HCT116 (cell line): ENCODE measurements at regions not wholly inside any gene's neighbourhood (a gene's known extent, or its start where the extent isn't known, plus 50 kb on each side); places are given as distances from the start of the nearest gene placed in this dataset.

Experiments used
- ATAC-seq: fragments of 200-7000 bp; cut with Tn5 transposase; 2 replicates; pipeline ENCODE4 v1.9.1; 2020; ENCODE audit warnings: mild to moderate bottlenecking, moderate library complexity
- BruUV-seq: library from RNA; stranded (reverse); fragments of 400-500 nt; replicated peaks from 2 replicates; lab custom pipeline; 2021; lab: Mats Ljungman, UMichigan
- CTCF ChIA-PET: fragments of 300-600 bp; sonication (Branson Sonifier 250); formaldehyde crosslinking; loops from one replicate; lab custom pipeline; 2021; ENCODE audit warnings: antibody characterized with exemption; lab: Charles Lee
- POLR2A ChIA-PET: fragments of 300-600, 350-600 bp; sonication (Branson Sonifier 250); formaldehyde crosslinking; loops from one replicate; lab custom pipeline; 2021; ENCODE audit warnings: antibody characterized with exemption; lab: Charles Lee
- RAD21 ChIA-PET, 2 experiments: fragments of 300-600 bp; sonication (Branson Sonifier 250); formaldehyde crosslinking; loops; one replicate each; lab custom pipeline; 2023; ENCODE audit warnings: low total read pairs in 2 of 2; ENCODE audit not compliant: uncharacterized antibody in 2 of 2, unreplicated experiment in 2 of 2, low non-redundant PET in 1 of 2; lab: Charles Lee
- DNase-seq: peaks from one replicate; pipeline ENCODE4 v3.0.0-alpha.2; 2010; ENCODE audit warnings: low read depth, low spot score
- H2AFZ ChIP-seq: fragments of 200-600 bp; shearing (Covaris generic), sonication (generic); 2 replicates; pipeline ENCODE4 v1.6.1; 2017; ENCODE audit warnings: low read depth, mixed run types, mixed read lengths, antibody characterized with exemption, low read length; ENCODE audit not compliant: poor library complexity, severe bottlenecking
- H3K27ac ChIP-seq: 2 replicates; pipeline ENCODE4 v1.5.1; 2012; ENCODE audit warnings: low read depth, low read length
- H3K27me3 ChIP-seq: fragments of 200-600 bp; sonication (generic); 2 replicates; pipeline ENCODE4 v1.6.1; 2016; ENCODE audit warnings: mixed run types, low read length, mixed read lengths; ENCODE audit not compliant: insufficient read depth
- H3K36me3 ChIP-seq, 2 experiments: fragments of 200-500 bp in 1 of 2; fragments of 200-600 bp in 1 of 2; sonication (Bioruptor generic) in 1 of 2; sonication (generic) in 1 of 2; 2 replicates each; pipeline versions ENCODE4 v1.5.1 to v1.6.1; 2014 to 2016; ENCODE audit warnings: low read length in 2 of 2, inconsistent platforms in 1 of 2, mixed read lengths in 1 of 2, mixed run types in 1 of 2; ENCODE audit not compliant: insufficient read depth in 2 of 2, control insufficient read depth in 1 of 2
- H3K4me1 ChIP-seq, 2 experiments: fragments of 200-600 bp in 1 of 2; sonication (generic) in 1 of 2; 2 replicates each; pipeline versions ENCODE4 v1.5.1 to v1.6.1; 2012 to 2017; ENCODE audit warnings: low read length in 2 of 2, inconsistent platforms in 1 of 2, mild to moderate bottlenecking in 1 of 2, mixed read lengths in 1 of 2, mixed run types in 1 of 2, moderate library complexity in 1 of 2; ENCODE audit not compliant: insufficient read depth in 2 of 2, control insufficient read depth in 1 of 2
- H3K4me2 ChIP-seq: fragments of 200-600 bp; sonication (generic); 2 replicates; pipeline ENCODE4 v1.6.1; 2017; ENCODE audit warnings: mixed run types, low read length, mixed read lengths
- H3K4me3 ChIP-seq, 2 experiments: fragments of 200-600 bp in 1 of 2; sonication (generic) in 1 of 2; replicated peaks in 1 of 2; 2 replicates each; pipeline ENCODE4 v1.5.1; 2011 to 2016; ENCODE audit warnings: low read length in 2 of 2, control low read depth in 1 of 2, low read depth in 1 of 2, mild to moderate bottlenecking in 1 of 2, mixed read lengths in 1 of 2, mixed run types in 1 of 2
- H3K79me2 ChIP-seq: fragments of 200-600 bp; sonication (generic); 2 replicates; pipeline ENCODE4 v1.6.1; 2017; ENCODE audit warnings: mild to moderate bottlenecking, mixed run types, low read length, moderate library complexity, mixed read lengths; ENCODE audit not compliant: insufficient read depth
- H3K9ac ChIP-seq: fragments of 200-600 bp; sonication (generic); 2 replicates; pipeline ENCODE4 v1.6.1; 2016; ENCODE audit warnings: low read length, mixed read lengths
- H3K9me2 ChIP-seq: fragments of 200-600 bp; sonication (generic), shearing (Covaris generic); 2 replicates; pipeline ENCODE4 v1.6.1; 2017; ENCODE audit warnings: mixed run types, mild to moderate bottlenecking, moderate library complexity; ENCODE audit not compliant: insufficient read depth
- H3K9me3 ChIP-seq, 2 experiments: fragments of 200-500 bp in 1 of 2; fragments of 200-600 bp in 1 of 2; sonication (Bioruptor generic) in 1 of 2; sonication (generic) in 1 of 2; 2 replicates each; pipeline ENCODE4 v1.6.1; 2014 to 2017; ENCODE audit warnings: low read length in 2 of 2, mixed read lengths in 2 of 2, inconsistent platforms in 1 of 2, low read depth in 1 of 2, mild to moderate bottlenecking in 1 of 2, mixed run types in 1 of 2, moderate library complexity in 1 of 2; ENCODE audit not compliant: control insufficient read depth in 1 of 2, insufficient read depth in 1 of 2
- H4K20me1 ChIP-seq: fragments of 200-600 bp; sonication (generic), shearing (Covaris generic); 2 replicates; pipeline ENCODE4 v1.6.1; 2017; ENCODE audit warnings: mixed run types, mild to moderate bottlenecking, moderate library complexity; ENCODE audit not compliant: insufficient read depth
- ATF3 ChIP-seq: IDR thresholded peaks from 2 replicates; pipeline ENCODE4 v1.6.1; 2012
- CBX3 ChIP-seq: IDR thresholded peaks from 2 replicates; pipeline ENCODE4 v1.6.1; 2012; ENCODE audit warnings: low read depth
- CEBPB ChIP-seq: IDR thresholded peaks from 2 replicates; pipeline ENCODE4 v1.6.1; 2012; ENCODE audit warnings: low read depth
- EGR1 ChIP-seq: IDR thresholded peaks from 2 replicates; pipeline ENCODE4 v1.6.1; 2012; ENCODE audit warnings: low read depth
- ELF1 ChIP-seq: IDR thresholded peaks from 2 replicates; pipeline ENCODE4 v1.6.1; 2012; ENCODE audit warnings: low read depth, borderline replicate concordance
- EZH2 ChIP-seq: fragments of 200-600 bp; sonication (generic); IDR thresholded peaks from 2 replicates; pipeline ENCODE4 v1.6.1; 2017; ENCODE audit warnings: antibody characterized with exemption, mixed run types
- EZH2phosphoT487 ChIP-seq: fragments of 200-600 bp; IDR thresholded peaks from 2 replicates; pipeline ENCODE4 v1.6.1; 2018; ENCODE audit warnings: antibody characterized with exemption, borderline replicate concordance
- FOSL1 ChIP-seq: IDR thresholded peaks from 2 replicates; pipeline ENCODE4 v1.6.1; 2012; ENCODE audit warnings: low read depth
- POLR2A ChIP-seq: IDR thresholded peaks from 2 replicates; pipeline ENCODE4 v1.7.0; 2011; ENCODE audit warnings: borderline replicate concordance; ENCODE audit not compliant: insufficient read depth, insufficient read length; ENCODE audit errors: extremely low read depth
- POLR2AphosphoS5 ChIP-seq: IDR thresholded peaks from 2 replicates; pipeline ENCODE4 v1.6.1; 2011; ENCODE audit warnings: mild to moderate bottlenecking, low read depth, low read length, moderate library complexity
- RAD21 ChIP-seq: IDR thresholded peaks from 2 replicates; pipeline ENCODE4 v1.6.1; 2012; ENCODE audit warnings: low read depth, mild to moderate bottlenecking
- REST ChIP-seq: IDR thresholded peaks from 2 replicates; pipeline ENCODE4 v1.6.1; 2012; ENCODE audit warnings: low read depth
- SIN3A ChIP-seq: IDR thresholded peaks from 2 replicates; pipeline ENCODE4 v1.6.1; 2012; ENCODE audit warnings: low read depth
- SP1 ChIP-seq: IDR thresholded peaks from 2 replicates; pipeline ENCODE4 v1.6.1; 2012; ENCODE audit warnings: low read depth
- SRF ChIP-seq: IDR thresholded peaks from 2 replicates; pipeline ENCODE4 v1.6.1; 2012; ENCODE audit warnings: low read depth
- TCF7L2 ChIP-seq: IDR thresholded peaks from 2 replicates; pipeline ENCODE4 v1.7.0; 2011; ENCODE audit warnings: borderline replicate concordance, inconsistent platforms; ENCODE audit not compliant: insufficient read depth, insufficient read length; ENCODE audit errors: extremely low read depth
- YY1 ChIP-seq: IDR thresholded peaks from 2 replicates; pipeline ENCODE4 v1.6.1; 2011; ENCODE audit warnings: low read length, low read depth, moderate library complexity, mild to moderate bottlenecking; ENCODE audit not compliant: insufficient replicate concordance; ENCODE audit errors: extremely low read depth
- ZFX ChIP-seq: fragments of 450-650 bp; IDR thresholded peaks from 2 replicates; pipeline ENCODE4 v1.6.1; 2017
- ZNF274 ChIP-seq: fragments of 200-500 bp; sonication (Bioruptor generic); IDR thresholded peaks from 2 replicates; pipeline ENCODE4 v1.6.1; 2014; ENCODE audit warnings: mild to moderate bottlenecking, low read depth, low read length, inconsistent platforms
- intact Hi-C: fragments of 100-400 bp; cut with micrococcal nuclease; formaldehyde crosslinking; loops from 2 replicates; pipeline ENCODE4 v1.10.0; 2022
- TF ChIP-seq, protein P1 (sequence below): IDR thresholded peaks from 2 replicates; pipeline ENCODE4 v1.6.1; 2011; ENCODE audit warnings: mild to moderate bottlenecking, low read length, moderate library complexity; ENCODE audit not compliant: insufficient replicate concordance; ENCODE audit errors: extremely low read depth

DNA sequence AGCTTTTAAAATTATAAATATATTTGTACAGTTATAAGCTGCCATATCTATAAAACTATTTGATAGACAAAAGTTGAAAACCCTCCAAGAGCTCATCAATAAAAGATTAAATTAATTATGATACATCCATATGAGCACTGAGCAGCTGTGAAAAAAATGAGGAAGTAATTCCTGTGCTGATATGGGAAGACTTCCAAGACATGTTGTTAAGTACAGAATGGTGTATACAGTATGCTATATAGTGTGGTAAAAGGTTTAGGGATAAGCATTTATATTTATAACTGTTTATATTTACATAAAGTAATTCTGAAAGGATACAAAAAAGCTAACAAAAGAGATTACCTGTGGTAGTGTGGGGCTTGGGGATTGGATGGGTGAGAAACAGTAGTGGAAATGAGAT is 92.8 kb upstream of the BMP2K start:
- CTCF ChIA-PET = no interaction called here
- H3K36me3 ChIP-seq = no peaks in the 10 kb centered on the region

More for the DNA sequence above, 92.8 kb upstream of the BMP2K start:
- Histone ChIP-seq H3K27me3 (no peaks in the 10 kb centered on the region), H3K9me2 (no peaks in the 10 kb centered on the region), H3K9me3 (no peaks in the 10 kb centered on the region), H3K27ac (no peak overlapping the region), H3K4me3 (no peak overlapping the region), H2AFZ (no peak overlapping the region), H4K20me1 (no peaks in the 10 kb centered on the region), H3K9ac (no peak overlapping the region), H3K4me1 (no peaks in the 10 kb centered on the region; a peak in 1 of 4 replicates), H3K79me2 (no peaks in the 10 kb centered on the region), H3K4me2 (no peak overlapping the region)
- ChIA-PET RAD21 (no interaction called here), POLR2A (no interaction called here)
- TF ChIP-seq EGR1 (no peak), FOSL1 (no peak), ELF1 (no peak), CEBPB (no peak), EZH2 (no peak), ZNF274 (no peak), SIN3A (no peak), YY1 (no peak), CBX3 (no peak), EZH2phosphoT487 (no peak), RAD21 (no peak), ATF3 (no peak), REST (no peak), SRF (no peak), TCF7L2 (no peak), POLR2A (no peak), SP1 (no peak), POLR2AphosphoS5 (no peak), ZFX (no peak)
- TF ChIP-seq, protein P1, sequence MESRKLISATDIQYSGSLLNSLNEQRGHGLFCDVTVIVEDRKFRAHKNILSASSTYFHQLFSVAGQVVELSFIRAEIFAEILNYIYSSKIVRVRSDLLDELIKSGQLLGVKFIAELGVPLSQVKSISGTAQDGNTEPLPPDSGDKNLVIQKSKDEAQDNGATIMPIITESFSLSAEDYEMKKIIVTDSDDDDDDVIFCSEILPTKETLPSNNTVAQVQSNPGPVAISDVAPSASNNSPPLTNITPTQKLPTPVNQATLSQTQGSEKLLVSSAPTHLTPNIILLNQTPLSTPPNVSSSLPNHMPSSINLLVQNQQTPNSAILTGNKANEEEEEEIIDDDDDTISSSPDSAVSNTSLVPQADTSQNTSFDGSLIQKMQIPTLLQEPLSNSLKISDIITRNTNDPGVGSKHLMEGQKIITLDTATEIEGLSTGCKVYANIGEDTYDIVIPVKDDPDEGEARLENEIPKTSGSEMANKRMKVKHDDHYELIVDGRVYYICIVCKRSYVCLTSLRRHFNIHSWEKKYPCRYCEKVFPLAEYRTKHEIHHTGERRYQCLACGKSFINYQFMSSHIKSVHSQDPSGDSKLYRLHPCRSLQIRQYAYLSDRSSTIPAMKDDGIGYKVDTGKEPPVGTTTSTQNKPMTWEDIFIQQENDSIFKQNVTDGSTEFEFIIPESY = no peak
- DNase-seq = no peak
- BruUV-seq = no TSS peak
- intact Hi-C loops = no loop called here
- ATAC-seq = no peak
